SW 1271 (cell line): ENCODE measurements at regions not wholly inside any gene's neighbourhood (a gene's known extent, or its start where the extent isn't known, plus 50 kb on each side); places are given as distances from the start of the nearest gene placed in this dataset.

Source experiments
- DNase-seq, 2 experiments: peaks; one replicate each; lab custom pipeline; 2025; lab: John Stamatoyannopoulos, UW

DNA sequence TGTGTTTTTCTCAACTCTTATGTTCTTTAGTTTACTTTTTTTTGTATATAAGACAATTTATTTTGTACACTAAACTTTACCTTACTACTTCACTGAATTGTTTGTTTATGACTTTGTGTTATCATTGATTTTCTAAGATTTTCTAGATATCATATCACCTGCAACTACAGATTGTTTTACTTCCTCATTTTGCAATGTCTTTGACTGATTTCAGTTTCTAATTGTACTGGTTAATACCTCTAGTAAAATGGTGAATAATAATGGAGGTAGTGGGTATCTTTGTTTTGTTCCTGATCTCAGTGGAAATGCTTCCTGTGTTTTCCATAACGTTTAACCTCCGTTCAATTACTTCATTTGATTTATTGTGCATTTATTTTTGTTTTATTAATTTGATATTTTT, 490.2 kb downstream of the TLL1 start:
- DNase-seq: no peak

DNA sequence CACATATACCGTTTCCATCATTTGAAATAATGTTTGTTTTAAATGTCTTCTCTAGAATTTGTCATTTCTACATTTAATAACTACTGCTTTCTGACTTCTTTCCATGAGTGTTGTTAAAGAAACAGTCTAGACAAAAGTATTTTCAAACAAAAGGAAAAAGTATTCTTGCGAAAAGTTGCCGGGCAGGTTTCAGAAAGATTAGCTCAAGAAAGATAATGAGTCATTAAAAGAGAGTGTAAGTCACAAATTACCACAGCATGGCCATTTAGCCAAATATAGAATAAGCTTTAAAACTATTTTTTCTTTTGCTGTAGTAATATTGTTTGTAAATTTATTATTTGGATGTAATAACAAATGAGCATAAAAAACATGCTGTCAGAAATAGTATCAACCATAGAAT, 493.0 kb downstream of the TLL1 start:
- no peak for DNase-seq

DNA sequence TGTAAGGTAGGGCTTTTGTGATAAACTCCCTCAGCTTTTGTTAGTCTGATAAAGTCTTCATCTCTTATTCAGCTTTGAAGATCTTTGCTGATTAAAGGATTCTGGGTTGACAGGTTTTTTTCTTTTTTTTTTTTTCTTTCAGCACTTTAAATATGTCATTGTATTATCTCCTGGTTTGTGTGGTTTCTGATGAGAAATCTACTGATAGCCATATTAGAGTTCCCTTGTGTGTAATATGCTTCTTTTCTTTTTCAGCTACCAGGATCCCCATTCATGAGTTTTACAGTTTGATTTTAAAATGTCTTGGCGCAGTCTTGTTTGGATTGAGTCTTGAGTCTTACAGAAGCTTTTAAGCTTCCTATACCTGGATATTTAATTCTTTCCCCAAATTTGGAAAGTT, 504.5 kb downstream of the TLL1 start:
- DNase-seq: no peak

DNA sequence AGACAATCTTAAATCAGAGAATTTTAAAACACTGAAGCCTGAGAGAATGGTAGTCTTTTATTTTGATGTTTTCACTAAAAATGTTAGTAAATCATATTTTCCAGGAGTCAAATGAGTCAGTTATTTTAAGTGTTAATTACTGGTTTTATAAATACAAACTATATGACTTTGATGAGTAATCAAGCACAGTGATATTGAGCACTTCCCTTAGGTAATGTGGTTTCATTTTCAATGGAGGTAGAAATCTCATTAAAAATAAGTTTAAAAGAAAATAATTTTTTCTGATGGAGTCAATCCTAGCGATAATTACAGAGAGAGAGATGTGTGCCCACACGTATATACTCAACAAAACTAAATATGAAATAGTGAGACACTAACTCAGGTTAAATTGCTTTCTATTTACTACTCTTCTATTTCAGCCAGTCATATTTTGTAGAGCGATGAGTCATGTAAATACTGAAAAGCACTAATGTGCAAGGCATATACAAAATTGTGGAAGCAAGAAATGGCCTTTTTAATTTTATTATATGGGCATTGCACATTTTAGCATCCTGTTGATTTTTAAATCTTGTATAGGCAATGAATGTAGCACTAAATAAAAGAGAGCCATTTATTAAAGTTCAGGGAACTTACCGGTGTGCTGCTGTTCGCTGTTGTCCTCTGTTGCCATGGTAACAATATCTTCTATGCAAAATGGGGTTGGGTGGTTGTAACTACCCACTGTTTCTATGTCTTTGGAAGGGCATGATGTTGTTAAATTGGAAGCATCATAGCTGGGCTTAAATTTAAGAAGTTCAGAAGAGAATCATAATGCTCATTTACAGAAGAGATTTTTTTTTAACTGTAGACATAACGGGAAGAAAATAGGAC, 513.7 kb downstream of the TLL1 start:
- no peak for DNase-seq

DNA sequence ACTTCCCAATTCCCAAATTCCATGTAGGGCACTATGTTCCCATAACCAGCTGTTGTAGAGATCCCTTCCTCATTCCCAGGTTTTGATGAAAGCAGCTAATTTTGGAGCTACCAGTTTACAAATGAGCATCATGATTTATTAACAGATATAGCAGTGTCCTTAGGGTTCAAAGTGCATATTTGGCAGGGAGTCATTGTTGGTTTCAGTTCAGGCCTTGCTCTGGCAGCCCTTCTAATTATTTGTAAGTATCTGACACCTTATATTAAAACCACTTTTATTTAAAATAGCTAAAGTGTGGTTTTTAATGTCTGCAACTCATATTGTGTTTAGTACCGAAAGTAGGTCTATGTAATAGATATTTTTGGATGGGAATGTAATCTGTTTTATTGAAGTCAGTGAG, 518.5 kb downstream of the TLL1 start:
- DNase-seq: no peak

DNA sequence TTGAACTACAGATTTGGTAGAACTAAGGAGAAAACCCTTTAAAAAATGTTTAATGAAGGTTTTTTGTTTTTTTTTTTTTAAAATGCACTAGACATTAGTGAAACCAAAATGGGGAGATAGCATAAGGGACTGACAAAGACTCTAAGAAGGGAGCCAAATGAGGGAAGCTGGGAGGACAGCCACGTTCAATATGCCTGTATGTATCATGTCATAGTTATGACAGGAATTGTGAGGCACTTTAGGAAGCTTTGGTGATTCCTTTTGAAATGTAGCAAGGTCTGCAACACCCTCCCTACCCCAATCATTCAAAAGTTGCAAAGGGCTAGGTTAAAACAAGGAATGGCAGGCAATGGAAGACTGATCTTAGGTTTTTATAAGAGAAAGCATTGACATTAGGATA, 526.0 kb downstream of the TLL1 start:
- no peak for DNase-seq

DNA sequence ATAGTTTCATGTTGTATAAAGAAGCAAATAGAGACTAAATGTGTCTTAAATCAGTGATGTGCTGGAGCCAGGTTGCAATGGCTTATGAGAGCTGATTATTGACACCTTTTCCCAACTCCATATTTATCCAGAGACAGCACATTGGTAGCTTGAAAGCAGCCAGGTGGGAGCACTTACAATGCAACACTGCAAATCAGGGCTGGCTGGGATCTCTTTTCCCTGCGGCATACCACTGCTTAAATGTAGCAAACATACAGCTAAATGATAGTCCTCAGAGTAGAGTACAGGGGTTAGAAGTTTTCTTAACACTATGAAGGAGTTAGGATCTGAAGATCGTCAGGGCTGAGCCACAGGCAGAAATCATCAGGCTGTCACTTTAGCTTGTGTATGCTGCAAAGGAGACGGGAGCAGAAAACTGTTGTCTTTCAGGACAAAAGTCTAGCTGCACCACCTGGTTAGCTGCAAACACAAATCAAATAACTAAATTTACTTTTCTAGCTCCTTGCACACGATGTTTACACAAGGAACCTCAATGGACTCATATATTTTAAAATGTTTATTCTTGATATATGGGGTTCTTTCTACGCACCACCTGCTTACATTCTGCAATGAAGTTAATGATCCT, 527.3 kb downstream of the TLL1 start:
- no peak for DNase-seq

DNA sequence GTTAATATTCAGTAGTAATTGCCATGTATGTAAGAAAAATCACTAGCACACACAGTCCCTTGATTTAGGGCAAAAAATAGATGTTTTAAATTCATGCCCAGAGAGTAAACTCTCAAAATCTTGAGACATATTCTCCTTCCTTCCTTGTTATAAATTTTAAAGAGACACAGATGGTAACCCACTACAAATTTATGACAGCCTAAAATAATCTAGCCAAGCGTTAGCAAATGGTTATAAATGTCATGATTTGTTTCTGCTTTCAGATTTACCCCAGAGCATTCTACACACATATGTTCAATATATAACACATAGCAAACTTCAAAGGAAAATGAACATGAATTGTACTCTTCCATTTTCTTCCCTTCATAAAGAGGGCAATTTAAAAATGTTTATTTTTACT, 540.3 kb downstream of the TLL1 start:
- DNase-seq: no peak

DNA sequence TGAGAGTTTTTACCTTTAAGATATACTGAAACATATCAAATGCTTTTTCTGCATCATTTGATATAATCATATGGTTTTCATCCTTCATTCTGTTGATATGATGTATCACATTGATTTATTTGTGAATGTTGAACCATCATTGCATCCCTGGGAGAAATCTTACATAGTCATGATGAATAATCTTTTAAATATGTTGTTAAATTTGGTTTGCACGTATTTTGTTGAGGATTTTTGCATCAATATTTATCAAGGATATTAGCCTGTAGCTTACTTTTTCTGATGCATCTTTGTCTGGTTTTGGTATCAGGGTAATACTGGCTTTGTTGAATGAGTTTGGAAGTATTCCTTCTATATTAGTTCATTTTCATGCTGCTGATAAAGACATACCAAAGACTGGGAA, 541.4 kb downstream of the TLL1 start:
- DNase-seq: no peak

DNA sequence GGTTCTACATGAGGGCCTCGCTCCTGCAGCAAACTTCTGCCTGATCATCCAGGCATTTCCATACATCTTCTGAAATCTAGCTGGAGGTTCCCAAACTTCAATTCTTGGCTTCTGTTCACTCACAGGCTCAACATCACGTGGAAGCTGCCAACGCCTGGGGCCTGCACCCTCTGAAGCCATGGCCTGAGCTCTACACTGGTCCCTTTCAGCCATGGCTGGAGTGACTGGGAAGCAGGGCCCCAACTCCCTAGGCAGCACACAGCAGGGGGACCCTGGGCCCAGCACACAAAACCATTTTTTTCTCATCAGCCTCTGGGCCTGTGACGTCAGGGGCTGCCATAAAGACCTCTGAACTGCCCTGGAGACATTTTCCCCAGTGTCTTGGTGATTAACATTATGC, 542.7 kb downstream of the TLL1 start:
- DNase-seq: no peak

DNA sequence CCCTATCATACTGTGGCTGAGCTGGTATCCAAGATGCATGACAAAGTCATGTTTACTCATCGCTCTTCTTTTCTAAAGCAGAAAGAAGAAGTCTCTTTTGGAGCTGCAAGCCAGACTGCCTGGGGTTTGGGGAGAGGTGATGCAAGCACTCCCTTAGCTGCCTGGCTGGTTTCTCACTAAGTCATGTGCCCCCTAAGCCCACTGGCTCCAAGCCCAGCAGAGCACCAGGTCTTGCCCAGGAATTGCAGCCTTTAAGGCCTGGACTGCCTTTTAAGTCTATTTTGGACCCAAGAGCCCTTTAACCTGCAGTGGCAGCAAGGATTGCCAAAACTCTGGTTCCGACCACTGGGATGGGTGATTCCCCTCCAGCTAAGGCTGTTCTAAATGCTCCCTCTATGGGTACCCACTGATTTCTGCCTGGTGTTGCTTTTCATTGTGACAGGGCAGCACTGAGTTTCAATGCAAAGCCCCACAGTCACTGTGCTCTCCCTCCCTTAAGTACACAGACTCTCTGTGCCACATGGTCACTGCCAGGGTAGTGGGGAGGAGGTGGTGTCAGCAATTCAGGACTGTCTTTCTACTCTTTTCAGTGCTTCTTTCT, 548.6 kb downstream of the TLL1 start:
- no peak for DNase-seq

DNA sequence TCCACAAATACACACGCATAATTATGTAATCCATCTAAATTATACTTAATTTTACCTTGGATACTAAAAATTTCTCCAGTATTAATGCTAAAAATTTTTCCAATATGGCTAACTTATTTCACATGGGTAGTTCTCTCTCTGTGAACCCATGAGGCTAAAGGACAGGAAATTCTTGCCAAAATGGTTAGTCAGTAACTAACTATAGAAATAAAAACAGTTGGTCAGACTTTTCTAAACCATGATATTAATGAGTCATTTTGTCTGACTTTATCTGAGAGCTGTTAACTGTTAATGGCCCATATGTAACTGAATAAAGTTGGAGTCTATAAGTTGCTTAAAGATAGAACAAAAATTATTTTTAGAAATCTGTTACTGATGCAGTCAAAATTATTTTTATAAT, 549.4 kb downstream of the TLL1 start:
- DNase-seq: no peak

DNA sequence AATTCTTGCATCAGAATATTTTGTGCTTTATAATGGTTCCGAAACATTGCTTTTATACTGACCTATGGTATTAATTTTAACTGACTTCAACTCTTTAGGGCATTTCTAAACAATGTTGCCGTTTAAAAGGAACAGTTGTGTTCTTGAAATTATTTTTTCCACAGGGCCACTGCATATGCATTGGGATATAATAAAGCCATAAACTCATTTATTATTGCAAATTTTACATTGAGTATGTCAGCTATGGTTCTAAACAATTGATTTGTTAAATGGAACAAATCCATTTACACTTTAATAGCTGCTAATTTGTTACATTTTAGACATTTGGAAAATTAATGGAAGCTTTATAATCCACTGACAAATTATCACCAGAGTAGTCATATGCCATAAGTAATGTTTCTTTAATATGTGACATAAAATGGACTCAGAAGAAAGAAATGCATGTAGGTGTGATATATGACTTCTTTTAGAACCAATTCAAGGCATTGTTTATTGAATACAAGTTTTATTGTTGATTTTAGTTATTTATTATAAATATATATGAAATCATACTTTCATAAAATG, 553.3 kb downstream of the TLL1 start:
- DNase-seq: no peak

DNA sequence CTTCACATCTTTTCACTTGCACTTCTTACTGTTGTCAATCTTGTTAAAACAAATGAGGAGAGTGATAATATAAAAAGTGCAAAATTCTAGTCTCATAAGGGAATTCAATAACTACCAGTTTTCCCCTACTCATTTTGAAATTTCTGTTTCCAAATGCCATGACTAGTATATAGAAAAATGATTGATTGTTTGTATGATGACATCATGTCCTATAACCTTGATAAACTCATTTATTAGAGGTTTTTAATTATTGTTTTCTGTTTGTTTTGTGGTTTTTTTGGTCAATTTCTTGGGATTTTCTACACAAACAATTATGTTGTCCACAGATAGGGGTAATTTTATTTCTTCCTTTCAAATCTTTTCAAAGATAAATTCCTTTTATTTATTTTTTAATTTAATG, 559.1 kb downstream of the TLL1 start:
- DNase-seq: no peak

DNA sequence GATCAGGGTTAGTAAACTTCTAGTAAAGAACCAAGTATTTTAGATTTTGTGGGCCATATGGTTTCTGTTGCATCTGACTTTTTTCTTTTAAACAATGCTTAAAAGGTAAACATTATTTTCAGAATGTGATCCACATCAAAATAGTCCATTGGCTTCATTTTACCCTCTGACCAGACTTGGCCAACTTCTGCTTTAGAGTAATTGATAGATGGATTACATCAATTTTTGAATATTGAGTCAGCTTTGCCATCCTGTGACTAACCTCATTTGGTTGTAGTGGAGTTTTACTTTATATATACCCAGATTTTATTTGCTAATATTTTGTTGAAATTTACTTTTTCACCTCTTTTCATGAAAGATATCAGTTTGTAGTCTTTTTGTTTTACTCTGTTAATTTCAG, 559.8 kb downstream of the TLL1 start:
- no peak for DNase-seq

DNA sequence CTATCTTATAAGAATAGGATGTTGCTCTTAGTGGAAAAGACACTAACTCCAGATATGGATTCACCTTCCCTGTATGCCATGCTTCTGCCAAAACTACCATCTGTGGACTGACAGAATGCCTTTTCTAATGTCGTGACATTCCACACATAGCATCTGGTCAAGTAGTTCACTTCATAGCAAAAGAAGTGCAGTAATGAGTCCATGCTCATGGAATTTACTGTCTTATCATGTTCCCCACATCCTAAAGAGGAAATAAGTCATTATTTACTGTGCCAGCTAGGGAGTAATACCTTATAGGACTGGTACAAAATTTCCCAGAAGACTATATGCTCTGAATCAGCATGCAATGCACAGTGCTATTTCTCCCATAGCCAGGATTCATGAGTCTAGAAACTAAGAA, 562.4 kb downstream of the TLL1 start:
- DNase-seq: peak; percentile 24 to 72

DNA sequence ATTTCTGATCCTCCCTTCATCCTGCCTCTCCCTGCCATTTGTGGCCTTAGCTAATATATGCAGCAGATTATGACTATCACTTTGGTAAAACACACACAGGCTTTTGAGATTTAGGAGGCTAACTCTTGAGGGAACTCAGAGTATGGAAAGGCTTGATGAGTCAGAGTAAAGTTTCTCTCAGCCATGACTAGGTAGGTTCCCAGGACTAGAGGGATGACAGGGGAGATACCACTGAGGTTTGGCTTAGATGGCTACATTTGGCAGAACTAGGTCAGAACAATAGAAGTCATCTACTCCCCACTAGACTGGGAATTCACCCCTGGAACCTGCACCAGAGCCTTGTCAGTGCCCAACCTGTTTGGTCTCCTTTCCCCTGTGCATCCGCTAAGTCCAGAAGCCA, 585.7 kb downstream of the TLL1 start:
- DNase-seq: no peak

DNA sequence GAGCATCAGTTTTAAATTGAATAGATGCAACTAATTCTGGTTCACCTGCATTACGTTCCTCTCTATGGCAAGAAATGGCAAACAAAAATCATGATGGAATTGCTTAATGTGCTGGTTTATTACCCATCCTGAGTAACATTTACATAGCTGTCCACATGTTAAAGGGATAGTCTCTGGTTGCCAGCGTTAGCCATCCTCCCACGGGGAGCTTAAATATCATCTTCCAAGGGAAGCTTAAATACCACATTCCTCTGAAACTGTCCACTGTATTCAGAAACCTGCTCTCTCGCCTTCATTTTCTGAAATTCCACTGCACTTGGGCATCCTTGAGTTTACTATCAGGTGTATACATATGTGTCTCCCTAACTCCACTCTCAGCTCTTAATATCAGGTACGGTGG, 586.6 kb downstream of the TLL1 start:
- no peak for DNase-seq

DNA sequence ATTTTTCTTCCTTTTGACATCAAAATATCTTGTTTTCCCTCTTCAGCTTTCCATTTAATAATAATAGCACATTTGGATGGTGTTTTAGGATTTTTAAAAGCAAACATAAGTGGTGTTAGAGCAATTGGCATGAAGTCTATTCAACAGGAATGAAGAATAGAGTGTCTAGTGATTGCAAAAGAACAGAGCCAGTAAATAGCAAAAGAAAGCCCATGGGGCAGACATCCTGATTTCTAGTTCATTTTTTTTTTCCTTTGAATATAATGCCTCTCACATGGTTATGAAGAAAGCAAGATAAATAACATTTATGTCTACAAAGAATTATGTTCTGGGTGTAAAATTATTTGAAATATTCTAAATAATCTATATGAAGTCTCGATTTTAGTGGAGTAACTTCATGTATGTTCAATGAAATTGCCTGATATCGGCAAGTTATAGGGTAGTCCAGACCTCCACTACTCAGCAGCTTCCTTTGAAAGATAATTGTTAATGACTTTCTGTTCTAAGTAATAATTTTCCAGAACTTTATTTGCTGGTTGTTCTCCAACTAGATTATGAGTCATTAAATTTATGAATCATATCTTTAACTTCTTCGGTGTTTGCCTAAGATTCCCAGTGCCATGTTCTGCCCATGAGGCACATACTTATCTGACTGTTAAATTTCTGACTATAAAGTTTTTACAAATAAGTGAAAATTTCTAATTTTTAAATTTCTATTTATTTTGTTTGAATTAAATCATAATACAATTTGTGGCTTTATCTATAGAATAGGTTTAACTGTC, 587.9 kb downstream of the TLL1 start:
- no peak for DNase-seq

DNA sequence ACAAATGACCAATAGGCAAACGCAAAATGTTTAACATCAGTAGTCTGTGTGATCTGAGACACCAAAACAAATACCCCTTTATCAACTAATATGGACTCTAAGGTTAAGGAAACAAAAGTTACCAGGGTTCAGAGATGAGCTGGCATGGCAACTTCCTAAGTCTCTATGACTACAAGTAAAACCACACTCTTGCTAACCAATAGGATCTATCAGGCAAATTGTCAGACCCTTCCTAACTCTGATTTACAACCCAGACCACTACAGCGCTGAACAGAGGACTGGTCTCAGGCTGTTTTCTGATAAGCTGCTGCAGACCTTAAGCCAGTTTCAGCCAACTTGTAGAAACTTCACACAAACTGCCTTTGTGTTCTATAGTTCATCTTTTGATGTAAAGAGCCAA, 608.0 kb downstream of the TLL1 start:
- no peak for DNase-seq

DNA sequence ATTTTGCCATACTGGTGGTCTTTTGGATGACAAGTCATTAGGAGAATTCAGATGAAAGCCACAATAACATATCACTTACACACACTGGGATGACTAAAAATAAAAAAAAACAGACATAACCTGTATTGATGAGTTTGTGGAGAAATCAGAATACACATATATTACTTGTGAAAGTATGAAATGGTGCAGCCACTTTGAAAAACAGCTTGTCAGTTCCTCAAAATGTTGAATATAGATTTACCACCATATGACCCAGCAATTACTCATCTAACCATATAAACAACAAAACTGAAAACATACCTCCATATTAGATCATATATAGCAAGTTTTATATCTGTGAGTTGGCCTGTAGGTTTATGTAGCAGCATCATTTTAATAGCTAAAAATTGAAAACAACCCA, 608.7 kb downstream of the TLL1 start:
- no peak for DNase-seq

DNA sequence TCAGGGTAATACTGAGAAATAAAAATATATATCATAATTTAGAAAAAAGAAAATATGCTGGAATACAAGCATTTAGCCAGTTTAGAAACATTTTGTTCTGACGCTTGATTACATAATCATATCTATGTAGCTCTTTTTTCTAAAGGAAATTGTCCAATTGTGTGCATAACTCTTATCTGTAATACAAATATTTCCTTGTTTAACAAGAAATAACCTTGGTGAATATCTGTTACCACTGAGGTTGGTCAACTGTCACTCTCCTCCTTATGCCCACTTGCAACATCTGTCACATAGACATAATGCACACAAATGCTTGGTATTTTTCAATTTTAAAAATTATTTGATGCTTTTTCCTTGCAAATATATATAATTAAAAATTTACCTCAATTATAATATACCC, 609.7 kb downstream of the TLL1 start:
- no peak for DNase-seq
